Right ventricle myocardium superior (tissue), 1 donor: ENCODE measurements at regions not wholly inside any gene's neighbourhood (a gene's known extent, or its start where the extent isn't known, plus 50 kb on each side); places are given as distances from the start of the nearest gene placed in this dataset.
A peak's percentile ranks its signal among the peaks of the same experiment; 100 is the strongest.
"Not testable (repeated sequence)": the region's sequence is repeated elsewhere in the genome, so short reads cannot be mapped to it uniquely, and the experiment has no call there.

Source experiments
- ATAC-seq: fragments of 200-7000 bp; cut with Tn5 transposase; one replicate; pipeline ENCODE4 v1.9.1; 2020; ENCODE audit warnings: mild to moderate bottlenecking; ENCODE audit not compliant: poor library complexity
- DNase-seq: peaks from one replicate; pipeline ENCODE4 v3.0.0-alpha.2; 2020
- intact Hi-C: fragments of 100-400 bp; cut with DNase I; formaldehyde crosslinking; loops from one replicate; pipeline ENCODE4 v1.11.2; 2022
- donor health status: DM: no; HTN: yes; CAD: no; lungs with severe emphysema.

- intact Hi-C loops, result no loop called here
- no peak for DNase-seq
- no peak for ATAC-seq
Observed at GRCh38 chr1:58233729-58234128, 312.8 kb downstream of the OMA1 start.

DNA sequence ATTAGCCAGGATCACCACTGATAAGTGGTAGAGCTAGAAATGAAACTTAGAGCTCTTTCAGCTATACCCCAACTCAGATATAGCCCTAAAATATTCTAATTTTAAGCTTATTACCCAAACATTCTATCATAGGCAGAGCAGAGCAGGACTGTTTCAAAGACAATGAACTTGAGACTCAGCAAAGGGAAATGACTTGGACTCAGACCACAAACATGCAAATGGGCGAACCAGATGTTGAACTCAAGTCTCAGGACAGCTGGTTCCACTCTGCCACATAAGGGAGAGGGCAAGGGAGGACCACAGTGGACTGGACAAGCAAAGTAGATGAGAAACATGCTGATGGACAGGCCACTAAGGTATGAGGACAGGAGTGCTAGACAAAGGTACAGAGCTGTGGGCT, 315.3 kb downstream of the OMA1 start:
- ATAC-seq, result no peak
- intact Hi-C loops, result no loop called here
- no peak for DNase-seq

DNA sequence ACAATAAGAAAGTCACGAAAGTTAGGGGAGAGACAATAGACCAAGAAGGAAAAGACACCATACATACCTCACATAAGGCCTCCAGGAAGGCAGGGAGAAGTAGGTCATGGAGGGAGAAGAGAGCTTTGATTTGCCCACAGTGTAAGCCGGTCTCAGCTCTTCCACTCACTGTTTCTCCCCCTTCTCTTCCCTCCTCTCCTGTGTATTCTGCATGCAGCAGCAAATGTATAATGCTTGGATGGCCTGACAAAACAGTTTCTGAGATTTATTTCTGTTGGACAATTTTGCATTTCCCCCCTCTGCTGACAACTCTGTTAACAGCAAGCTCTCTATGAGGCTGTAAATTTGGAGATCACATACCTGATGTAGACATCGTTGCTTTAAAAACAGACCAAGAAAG, 318.9 kb downstream of the OMA1 start:
- DNase-seq (no peak), ATAC-seq (no peak)
- intact Hi-C loops, result no loop called here

DNA sequence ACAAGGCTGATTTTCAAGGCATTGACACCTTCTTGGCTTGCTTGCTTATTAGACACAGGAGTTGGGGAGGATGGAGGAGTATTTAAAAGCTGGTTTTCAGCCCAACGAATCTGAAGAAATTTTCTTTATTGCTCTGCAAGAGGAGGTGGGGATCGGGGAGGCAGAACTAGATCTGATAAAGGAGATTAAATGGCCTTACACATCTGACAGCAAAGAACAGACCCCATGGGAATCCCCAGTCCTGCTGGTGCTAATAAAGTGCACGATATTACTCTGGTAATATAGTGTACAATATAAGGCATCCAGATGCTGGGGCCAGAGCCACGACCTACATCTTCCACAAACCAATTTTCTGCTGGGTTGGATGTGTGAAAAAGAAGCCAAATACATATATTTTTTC, 323.0 kb downstream of the OMA1 start:
- intact Hi-C loops, result no loop called here
- no peak for ATAC-seq
- no peak for DNase-seq

- intact Hi-C loops, result no loop called here
- DNase-seq (no peak), ATAC-seq (no peak)
Observed at GRCh38 chr1:58220836-58221472, 325.6 kb downstream of the OMA1 start.

DNA sequence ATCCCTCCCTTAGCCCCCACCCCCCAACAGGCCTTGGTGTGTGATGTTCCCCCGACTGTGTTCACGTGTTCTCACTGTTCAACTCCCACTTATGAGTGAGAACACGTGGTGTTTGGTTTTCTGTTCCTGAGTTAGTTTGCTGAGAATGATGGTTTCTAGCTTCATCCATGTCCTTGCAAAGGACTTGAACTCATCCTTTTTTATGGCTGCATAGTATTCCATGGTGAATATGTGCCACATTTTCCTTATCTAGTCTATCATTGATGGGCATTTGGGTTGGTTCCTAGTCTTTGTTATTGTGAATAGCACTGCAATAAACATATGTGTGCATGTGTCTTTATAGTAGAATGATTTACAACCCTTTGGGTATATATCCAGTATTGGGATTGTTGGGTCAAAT, 330.4 kb downstream of the OMA1 start:
- intact Hi-C loops, result not testable (repeated sequence)

GRCh38 chr1:58214674-58215073, 331.9 kb downstream of the OMA1 start:
- DNase-seq, result no peak
- no peak for ATAC-seq
- intact Hi-C loops, result no loop called here

More for the DNA sequence above, 330.4 kb downstream of the OMA1 start:
- DNase-seq, ATAC-seq: not testable (repeated sequence)

GRCh38 chr1:58211869-58212268, 334.7 kb downstream of the OMA1 start:
- no peak for DNase-seq
- intact Hi-C loops, result no loop called here
- ATAC-seq, result no peak

GRCh38 chr1:58209575-58209974, 337.0 kb downstream of the OMA1 start:
- no peak for ATAC-seq

GRCh38 chr1:58206749-58207148, 339.8 kb downstream of the OMA1 start:
- no peak for DNase-seq
- no peak for ATAC-seq
- intact Hi-C loops, result no loop called here

More at GRCh38 chr1:58209575-58209974, 337.0 kb downstream of the OMA1 start:
- DNase-seq, result no peak
- intact Hi-C loops, result no loop called here

DNA sequence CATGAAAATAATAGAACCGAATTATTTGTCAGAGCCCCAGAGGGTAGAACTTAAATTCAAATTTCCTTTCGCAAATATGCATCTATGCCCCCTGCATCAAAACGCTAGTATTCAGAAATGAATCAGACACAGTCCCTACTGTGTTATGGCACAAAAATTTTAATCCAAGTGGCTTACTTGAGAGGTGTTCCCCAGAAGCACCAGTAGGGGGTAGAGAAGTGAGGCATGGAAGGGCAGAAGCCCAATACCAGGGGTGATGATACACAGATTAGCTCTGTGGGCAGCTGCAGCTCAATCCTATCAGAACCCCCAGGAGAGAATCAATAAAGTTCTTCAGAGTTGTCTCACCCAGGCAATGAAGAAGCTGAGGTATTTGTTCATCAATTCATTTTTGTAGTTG, 342.2 kb downstream of the OMA1 start:
- intact Hi-C loops, result no loop called here
- no peak for ATAC-seq
- DNase-seq, result no peak

DNA sequence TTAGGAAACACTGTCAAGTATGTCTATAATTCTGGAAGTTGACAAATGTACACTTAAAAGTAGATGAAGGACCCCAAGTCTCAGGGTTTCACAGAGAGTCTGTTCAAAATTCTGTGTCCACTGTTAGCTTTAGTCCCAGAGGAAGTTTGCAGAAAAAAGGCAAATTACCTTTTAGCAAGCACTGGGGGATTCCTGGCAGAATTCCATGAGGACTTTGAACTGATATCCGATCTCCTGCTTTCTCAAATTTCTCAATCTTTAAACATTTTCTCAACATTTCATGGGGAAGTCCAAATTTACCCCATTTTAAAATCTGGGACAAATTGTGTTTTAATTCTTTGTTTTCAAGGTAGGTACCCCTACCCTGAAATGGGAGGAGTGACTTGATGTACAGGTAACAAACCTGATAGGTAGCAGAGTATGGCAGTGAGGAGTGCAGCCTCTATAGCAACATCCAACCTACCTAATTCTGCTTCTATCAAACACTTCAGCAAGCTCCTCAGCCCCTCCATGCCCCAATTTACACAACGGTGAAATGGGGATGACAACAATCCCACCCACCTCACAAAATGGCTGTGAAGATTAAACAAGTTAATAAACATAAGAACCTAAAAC, 344.9 kb downstream of the OMA1 start:
- DNase-seq (no peak), ATAC-seq (no peak)
- intact Hi-C loops, result no loop called here

DNA sequence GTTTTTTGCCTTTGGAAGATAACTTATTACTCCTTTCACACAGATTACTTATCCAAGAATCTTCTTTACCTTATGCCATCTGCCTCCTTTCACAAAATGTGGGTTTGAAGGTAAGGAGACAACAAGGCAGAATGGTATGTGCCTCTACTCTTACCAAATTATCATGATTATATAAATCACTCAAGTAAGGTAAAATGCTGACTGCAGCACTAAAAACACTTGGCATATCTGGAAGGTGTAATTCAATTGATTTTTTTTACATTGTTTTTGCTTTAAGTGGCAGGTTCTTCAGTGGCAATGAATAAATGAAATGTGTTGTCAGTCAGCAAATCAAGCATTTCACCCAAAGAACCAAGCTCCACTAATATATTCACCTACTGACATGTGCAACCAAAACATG, 346.1 kb downstream of the OMA1 start:
- intact Hi-C loops, result no loop called here
- DNase-seq (no peak), ATAC-seq (no peak)

DNA sequence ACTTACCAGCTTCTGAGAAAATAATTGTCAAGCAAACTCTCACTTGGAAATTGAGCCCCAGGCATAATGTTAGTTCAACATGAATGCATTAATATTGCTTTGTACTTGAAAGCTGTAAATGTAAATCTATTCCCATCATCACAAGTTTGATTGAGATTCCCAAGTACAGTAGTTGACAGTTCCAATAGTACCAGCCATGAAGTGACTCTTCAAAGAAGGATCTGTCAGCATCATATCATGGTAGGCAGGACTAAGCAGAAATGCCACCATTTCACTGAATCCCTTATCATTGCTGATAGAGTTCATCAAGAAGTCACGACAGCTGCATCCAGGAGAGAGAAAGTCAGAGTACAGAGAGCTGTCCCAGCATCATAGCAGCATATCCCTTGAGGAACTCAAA, 348.7 kb downstream of the OMA1 start:
- DNase-seq, result no peak
- intact Hi-C loops, result no loop called here
- no peak for ATAC-seq

DNA sequence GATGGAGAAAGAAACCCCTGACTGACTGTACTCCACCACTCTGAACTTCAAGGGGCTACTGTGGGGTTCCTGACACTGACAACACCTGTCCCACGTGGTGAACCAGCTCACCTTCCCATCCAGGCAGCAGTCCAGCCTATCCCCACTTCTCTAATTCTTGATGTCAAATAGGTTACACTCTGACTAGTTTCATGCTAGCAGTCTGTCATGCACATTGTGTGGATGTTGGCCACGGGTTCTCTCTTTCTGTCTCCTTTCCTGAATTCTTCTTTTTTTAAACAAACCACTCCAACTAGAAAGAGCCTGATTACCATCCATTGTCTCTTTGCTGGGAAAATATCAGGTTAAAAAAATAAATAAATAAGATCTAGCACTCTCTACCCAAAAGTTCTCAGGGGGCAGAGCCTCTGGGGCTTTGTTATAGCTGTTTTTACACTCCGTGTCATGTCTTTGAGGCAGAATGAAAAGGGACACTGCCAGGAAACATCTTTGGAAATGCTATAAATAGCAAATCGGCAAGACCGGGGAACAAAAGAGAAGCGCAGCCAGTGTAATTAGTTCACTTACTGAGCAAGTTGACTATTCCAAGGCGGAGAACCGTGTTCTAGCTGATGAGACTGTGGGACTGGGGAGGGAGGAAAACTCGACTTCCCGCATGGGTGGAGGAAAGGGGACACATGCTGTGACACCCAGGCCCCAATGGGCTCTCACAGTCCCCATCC, 356.1 kb downstream of the OMA1 start:
- intact Hi-C loops, result no loop called here
- no peak for DNase-seq
- peak; percentile 81 for ATAC-seq

DNA sequence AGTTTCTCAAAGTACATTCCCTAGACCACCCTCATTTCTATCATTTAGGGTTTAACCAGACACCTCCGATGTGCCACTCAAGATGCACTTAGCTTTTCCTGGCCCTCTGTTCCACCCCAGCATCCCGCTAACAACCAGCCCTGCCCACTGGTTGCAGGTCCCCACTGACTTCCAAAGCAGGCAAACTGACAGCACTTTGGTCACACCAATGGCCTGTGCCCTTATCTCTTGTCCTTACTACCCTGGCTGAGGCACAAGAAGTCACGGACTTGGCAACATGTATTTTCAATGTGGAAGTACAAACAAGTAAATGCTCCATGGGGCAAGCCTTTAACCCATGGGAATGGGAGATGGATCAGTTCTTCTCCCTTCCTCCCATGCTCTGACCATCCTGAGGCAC, 357.1 kb downstream of the OMA1 start:
- intact Hi-C loops, result no loop called here
- DNase-seq (no peak), ATAC-seq (peak; percentile 90)

DNA sequence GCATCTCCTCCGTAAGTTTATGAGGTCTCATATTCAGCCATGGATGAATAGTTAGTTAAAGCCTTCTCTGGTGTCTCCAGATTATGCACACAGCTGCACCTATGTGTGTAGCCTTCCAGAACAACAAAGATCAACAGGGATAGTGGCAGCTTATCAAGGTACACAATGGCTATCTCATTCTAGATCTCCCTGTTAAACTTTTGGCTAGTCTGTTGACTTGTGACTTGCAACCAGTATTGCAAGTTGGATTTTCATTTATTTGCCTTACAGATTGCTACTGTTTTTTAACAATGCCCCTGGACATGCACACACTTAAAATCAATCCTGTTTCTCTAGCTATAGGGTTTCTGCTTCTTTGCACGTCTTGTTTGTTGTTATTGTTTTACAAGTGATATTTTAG, 363.2 kb downstream of the OMA1 start:
- intact Hi-C loops, result no loop called here
- no peak for ATAC-seq

DNA sequence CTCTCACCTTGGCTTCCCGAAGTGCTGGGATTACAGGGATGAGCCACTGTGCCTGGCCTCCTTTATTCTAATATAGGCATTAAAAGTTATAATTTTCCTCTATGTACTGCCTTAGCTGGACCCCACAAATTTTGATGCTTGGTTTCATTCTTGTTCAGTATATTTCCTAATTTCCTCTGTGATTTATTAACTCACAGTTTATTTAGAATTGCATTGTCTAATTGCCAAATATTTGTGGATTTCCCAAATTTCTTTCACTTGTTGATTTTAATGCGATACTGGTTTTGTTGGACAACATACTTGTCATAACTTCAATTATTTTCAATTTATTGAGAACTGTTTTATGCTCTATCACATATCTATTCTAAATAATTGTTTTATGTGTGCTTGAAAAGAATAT, 366.0 kb downstream of the OMA1 start:
- ATAC-seq (no peak), DNase-seq (no peak)
- intact Hi-C loops, result no loop called here

More for the DNA sequence above, 363.2 kb downstream of the OMA1 start:
- no peak for DNase-seq

GRCh38 chr1:58169160-58169559, 377.4 kb downstream of the OMA1 start:
- DNase-seq, intact Hi-C loops, ATAC-seq: not testable (repeated sequence)

- intact Hi-C loops, result not testable (repeated sequence)
Observed at GRCh38 chr1:58167131-58167530, 379.4 kb downstream of the OMA1 start.

More at GRCh38 chr1:58167131-58167530, 379.4 kb downstream of the OMA1 start:
- not testable (repeated sequence) for DNase-seq, ATAC-seq
